Neuronal stem cell (in vitro differentiated cells): ENCODE measurements at regions not wholly inside any gene's neighbourhood (a gene's known extent, or its start where the extent isn't known, plus 50 kb on each side); places are given as distances from the start of the nearest gene placed in this dataset.

Experiments used
- DNase-seq: peaks from one replicate; pipeline ENCODE4 v3.0.0-alpha.2; 2013; ENCODE audit warnings: low spot score
- H2AFZ ChIP-seq: one replicate; pipeline ENCODE4 v1.6.1; 2013; ENCODE audit warnings: mild to moderate bottlenecking, low read length, inconsistent platforms
- H2AK5ac ChIP-seq: 2 replicates; pipeline ENCODE4 v1.6.1; 2013; ENCODE audit warnings: low read depth, mild to moderate bottlenecking, inconsistent platforms, low read length, moderate library complexity, mixed read lengths
- H2BK120ac ChIP-seq: 2 replicates; pipeline ENCODE4 v1.6.1; 2013; ENCODE audit warnings: low read depth, mild to moderate bottlenecking, inconsistent platforms, low read length, moderate library complexity, mixed read lengths
- H2BK12ac ChIP-seq: one replicate; pipeline ENCODE4 v1.6.1; 2013; ENCODE audit warnings: low read length, inconsistent platforms
- H2BK15ac ChIP-seq: 2 replicates; pipeline ENCODE4 v1.6.1; 2013; ENCODE audit warnings: mild to moderate bottlenecking, low read length, inconsistent platforms, mixed read lengths
- H2BK5ac ChIP-seq: one replicate; pipeline ENCODE4 v1.6.1; 2013; ENCODE audit warnings: inconsistent platforms, mild to moderate bottlenecking, low read length, moderate library complexity
- H3K14ac ChIP-seq: one replicate; pipeline ENCODE4 v1.6.1; 2013; ENCODE audit warnings: low read length, inconsistent platforms
- H3K18ac ChIP-seq: 2 replicates; pipeline ENCODE4 v1.6.1; 2013; ENCODE audit warnings: low read length, inconsistent platforms
- H3K23ac ChIP-seq: 2 replicates; pipeline ENCODE4 v1.6.1; 2013; ENCODE audit warnings: low read depth, mild to moderate bottlenecking, mixed read lengths, low read length, inconsistent platforms; ENCODE audit not compliant: poor library complexity
- H3K27ac ChIP-seq: replicated peaks from 3 replicates; pipeline ENCODE4 v1.5.1; 2013; ENCODE audit warnings: low read length, inconsistent platforms
- H3K27me3 ChIP-seq, 3 experiments: 2 replicates each; pipeline ENCODE4 v1.6.1; 2013; ENCODE audit warnings: low read length in 3 of 3, mild to moderate bottlenecking in 2 of 3, inconsistent platforms in 1 of 3, low read depth in 1 of 3, mixed read lengths in 1 of 3, moderate library complexity in 1 of 3; ENCODE audit not compliant: control insufficient read depth in 3 of 3, insufficient read depth in 3 of 3
- H3K36me3 ChIP-seq, 2 donors: replicated peaks in 1 of 2; 2 replicates each; pipeline ENCODE4 v1.6.1; 2013; ENCODE audit warnings: low read length in 2 of 2; ENCODE audit not compliant: control insufficient read depth in 2 of 2, insufficient read depth in 2 of 2
- H3K4ac ChIP-seq: 2 replicates; pipeline ENCODE4 v1.6.1; 2013; ENCODE audit warnings: inconsistent platforms, mild to moderate bottlenecking, low read length, moderate library complexity
- H3K4me1 ChIP-seq, 2 donors: 1 replicate in 1 of 2; 2 replicates in 1 of 2; pipeline ENCODE4 v1.6.1; 2013; ENCODE audit warnings: low read length in 2 of 2, low read depth in 1 of 2; ENCODE audit not compliant: control insufficient read depth in 2 of 2, insufficient read depth in 1 of 2
- H3K4me2 ChIP-seq: one replicate; pipeline ENCODE4 v1.6.1; 2013; ENCODE audit warnings: mild to moderate bottlenecking, low read length, inconsistent platforms; ENCODE audit not compliant: insufficient read depth, poor library complexity, severe bottlenecking
- H3K4me3 ChIP-seq, 2 donors: 2 replicates each; pipeline ENCODE4 v1.5.1; 2013; ENCODE audit warnings: low read length in 2 of 2, mild to moderate bottlenecking in 2 of 2, inconsistent platforms in 1 of 2, moderate library complexity in 1 of 2
- H3K79me1 ChIP-seq: one replicate; pipeline ENCODE4 v1.6.1; 2013; ENCODE audit warnings: low read depth, mild to moderate bottlenecking, inconsistent platforms, low read length, moderate library complexity
- H3K9ac ChIP-seq: one replicate; pipeline ENCODE4 v1.6.1; 2013; ENCODE audit warnings: mild to moderate bottlenecking, low read depth, low read length, inconsistent platforms; ENCODE audit not compliant: poor library complexity
- H3K9me3 ChIP-seq, 2 donors: replicated peaks in 1 of 2; 2 replicates each; pipeline versions ENCODE3 to v1.6.1; 2013; ENCODE audit warnings: low read length in 2 of 2, mild to moderate bottlenecking in 2 of 2, inconsistent platforms in 1 of 2, low read depth in 1 of 2, mixed read lengths in 1 of 2, moderate library complexity in 1 of 2; ENCODE audit not compliant: control insufficient read depth in 2 of 2, insufficient read depth in 1 of 2
- H4K8ac ChIP-seq: one replicate; pipeline ENCODE4 v1.6.1; 2013; ENCODE audit warnings: low read depth, mild to moderate bottlenecking, inconsistent platforms, low read length, moderate library complexity
- H4K91ac ChIP-seq: one replicate; pipeline ENCODE4 v1.6.1; 2013; ENCODE audit warnings: low read length, low read depth, mild to moderate bottlenecking, inconsistent platforms; ENCODE audit not compliant: poor library complexity
- WGBS, 2 donors: extraction: QIAGEN DNeasy Blood & Tissue Kit; methylation state at CpG; one replicate each; pipeline ENCODE4 v1.1.7; 2013; ENCODE audit warnings: missing lambda C conversion rate in 2 of 2, mixed read lengths in 1 of 2; ENCODE audit not compliant: insufficient read length in 2 of 2, insufficient replicate concordance in 1 of 2; ENCODE audit errors: extremely low coverage in 2 of 2; 5-methylcytosine and 5-hydroxymethylcytosine counted together

DNA sequence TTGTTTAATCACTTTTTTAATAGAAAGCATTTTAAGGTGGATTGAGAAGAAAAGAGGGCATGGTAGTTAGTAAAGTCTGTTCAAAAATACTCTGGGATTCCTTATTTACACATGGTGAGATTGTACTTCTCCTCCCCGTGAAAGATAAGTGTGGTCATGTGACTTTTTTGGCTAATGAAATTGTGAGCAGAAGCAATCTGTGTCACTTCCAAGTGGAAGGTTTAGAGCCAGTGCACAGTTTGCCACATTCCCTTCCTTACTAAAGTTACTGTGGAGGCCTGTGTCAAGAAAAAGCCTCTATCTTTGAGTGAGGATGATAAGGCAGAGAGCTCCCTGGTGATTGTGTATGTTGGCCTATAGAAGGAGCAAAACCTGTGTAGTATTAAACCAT lies 471.3 kb downstream of the OMA1 start:
- Histone ChIP-seq H3K4ac (no peak overlapping the region), H4K91ac (no peak overlapping the region)

DNA sequence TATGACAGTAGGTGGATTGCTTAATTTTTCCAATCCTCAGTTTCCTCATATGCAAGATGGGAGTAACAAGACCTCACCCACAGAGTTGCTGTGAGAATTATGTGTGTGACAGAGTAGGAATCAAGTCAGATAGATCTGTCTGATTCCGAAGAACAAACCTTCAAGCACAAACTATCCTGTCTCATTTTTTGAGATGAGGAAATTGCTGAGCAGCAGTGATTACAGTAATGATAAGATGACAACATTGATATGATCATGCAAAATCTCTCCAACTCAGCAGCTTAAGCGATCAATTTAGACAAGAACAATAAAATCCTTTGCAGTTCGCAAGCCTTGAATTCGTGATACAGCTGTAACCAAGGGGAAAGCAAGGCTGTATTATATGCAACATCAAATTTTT lies 474.1 kb downstream of the OMA1 start:
- Histone ChIP-seq H3K9me3 (no peaks in the 10 kb centered on the region), H4K91ac (no peak overlapping the region), H3K9ac (no peak overlapping the region), H2BK5ac (no peak overlapping the region), H2BK12ac (no peak overlapping the region), H2BK120ac (no peak overlapping the region), H2BK15ac (no peak overlapping the region), H3K18ac (no peak overlapping the region), H3K79me1 (no peaks in the 10 kb centered on the region), H3K27ac (no peak overlapping the region), H3K27me3 (no peaks in the 10 kb centered on the region), H3K36me3 (no peaks in the 10 kb centered on the region), H3K23ac (no peak overlapping the region), H3K4me3 (no peak overlapping the region), H3K14ac (no peak overlapping the region), H3K4me1 (no peaks in the 10 kb centered on the region), H2AFZ (no peak overlapping the region), H3K4me2 (no peak overlapping the region), H2AK5ac (no peak overlapping the region), H3K4ac (no peak overlapping the region), H4K8ac (no peak overlapping the region)
- DNase-seq, result no peak
- no CpG with 5 or more reads among the region's 4 CpGs for WGBS, 2 donors

More for the DNA sequence above, 471.3 kb downstream of the OMA1 start:
- H2AK5ac ChIP-seq, result no peak overlapping the region
- H3K27me3 ChIP-seq, result no peaks in the 10 kb centered on the region
- no peak overlapping the region for H3K27ac ChIP-seq
- no peak overlapping the region for H3K23ac ChIP-seq
- H2BK12ac ChIP-seq, result no peak overlapping the region
- no peaks in the 10 kb centered on the region for H3K4me1 ChIP-seq
- no peaks in the 10 kb centered on the region for H3K79me1 ChIP-seq
- H3K14ac ChIP-seq, result no peak overlapping the region
- H4K8ac ChIP-seq, result no peak overlapping the region
- no peaks in the 10 kb centered on the region for H3K9me3 ChIP-seq
- H2BK5ac ChIP-seq, result no peak overlapping the region
- H2AFZ ChIP-seq, result no peak overlapping the region
- H3K18ac ChIP-seq, result no peak overlapping the region
- no CpG with 5 or more reads among the region's 1 CpG for WGBS, 2 donors
- H3K9ac ChIP-seq, result no peak overlapping the region
- no peak overlapping the region for H3K4me2 ChIP-seq
- H2BK120ac ChIP-seq, result no peak overlapping the region
- no peak overlapping the region for H3K4me3 ChIP-seq
- H2BK15ac ChIP-seq, result no peak overlapping the region
- no peak for DNase-seq
- no peaks in the 10 kb centered on the region for H3K36me3 ChIP-seq

DNA sequence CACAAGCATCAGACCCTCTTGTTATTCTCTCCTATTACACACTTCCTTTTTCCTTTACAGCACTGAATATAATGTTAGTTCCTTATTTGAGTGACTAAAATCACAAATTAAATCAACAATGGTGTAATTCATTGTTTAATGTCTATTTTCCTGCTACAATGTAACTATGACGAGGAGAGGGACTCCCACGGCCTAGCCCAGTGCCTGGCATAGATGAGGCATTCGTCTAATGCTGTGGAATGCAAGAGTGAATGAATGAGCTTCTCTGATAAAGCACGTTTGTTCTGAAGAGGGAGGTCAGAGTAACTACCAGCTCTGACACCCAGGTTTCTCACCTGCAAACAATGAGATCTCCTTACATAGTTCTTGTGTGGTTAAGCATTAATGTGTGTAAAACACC lies 479.4 kb downstream of the OMA1 start:
- WGBS, 2 donors, result no CpG with 5 or more reads among the region's 4 CpGs
- no peak overlapping the region for H2BK120ac ChIP-seq

DNA sequence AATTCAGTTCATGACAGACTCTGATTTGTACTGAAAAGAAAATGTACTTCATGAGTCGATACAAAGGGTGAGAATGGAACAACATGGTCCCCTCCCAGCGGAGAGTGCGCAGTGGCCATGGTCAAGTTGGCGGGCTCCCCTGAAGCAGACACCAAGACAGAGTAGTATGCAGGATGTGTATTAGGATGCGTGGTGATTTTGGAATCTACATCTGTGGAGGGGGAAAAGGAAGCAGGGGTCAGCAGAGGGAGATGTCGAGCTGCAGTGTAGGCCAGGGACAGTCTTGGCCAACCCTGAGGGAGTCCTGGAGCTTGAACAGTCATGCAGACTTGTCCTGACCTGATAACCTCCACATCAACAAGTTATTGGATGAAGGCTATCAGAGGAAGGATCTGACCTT lies 481.0 kb downstream of the OMA1 start:
- H3K23ac ChIP-seq, result peak overlapping the region; percentile 38
- H3K27ac ChIP-seq, result no peak overlapping the region
- no peak for DNase-seq
- H3K79me1 ChIP-seq, result no peaks in the 10 kb centered on the region
- H2AK5ac ChIP-seq, result no peak overlapping the region
- no peak overlapping the region for H2BK15ac ChIP-seq
- peak overlapping the region in 1 of 2 donors; percentile 34 for H3K4me3 ChIP-seq
- H3K14ac ChIP-seq, result no peak overlapping the region
- no peak overlapping the region for H3K4me2 ChIP-seq
- no peaks in the 10 kb centered on the region for H3K9me3 ChIP-seq
- H4K91ac ChIP-seq, result no peak overlapping the region
- H3K27me3 ChIP-seq, result no peaks in the 10 kb centered on the region
- H2BK12ac ChIP-seq, result no peak overlapping the region
- H3K4ac ChIP-seq, result no peak overlapping the region
- peaks cover 5 to 9% of the 10 kb centered on the region in 2 donors for H3K4me1 ChIP-seq
- H2AFZ ChIP-seq, result no peak overlapping the region
- H3K18ac ChIP-seq, result no peak overlapping the region
- no peak overlapping the region for H2BK120ac ChIP-seq
- no peak overlapping the region for H2BK5ac ChIP-seq
- WGBS, 2 donors, result no CpG with 5 or more reads among the region's 6 CpGs
- H3K36me3 ChIP-seq, result no peaks in the 10 kb centered on the region
- H4K8ac ChIP-seq, result peak overlapping the region; percentile 7
- no peak overlapping the region for H3K9ac ChIP-seq

More for the DNA sequence above, 479.4 kb downstream of the OMA1 start:
- Histone ChIP-seq H4K8ac (no peak overlapping the region), H3K4me1 (peaks cover 5 to 6% of the 10 kb centered on the region in 2 donors), H3K14ac (no peak overlapping the region), H4K91ac (no peak overlapping the region), H3K79me1 (no peaks in the 10 kb centered on the region), H3K18ac (no peak overlapping the region), H3K4ac (no peak overlapping the region), H2AFZ (no peak overlapping the region), H3K9me3 (no peaks in the 10 kb centered on the region), H2BK15ac (no peak overlapping the region), H3K4me2 (no peak overlapping the region), H2AK5ac (no peak overlapping the region), H3K36me3 (no peaks in the 10 kb centered on the region), H2BK12ac (no peak overlapping the region), H3K27ac (no peak overlapping the region), H3K27me3 (no peaks in the 10 kb centered on the region), H2BK5ac (no peak overlapping the region), H3K9ac (no peak overlapping the region), H3K23ac (no peak overlapping the region), H3K4me3 (no peak overlapping the region)
- DNase-seq, result no peak
